GM13977 (cell line): ENCODE measurements at regions not wholly inside any gene's neighbourhood (a gene's known extent, or its start where the extent isn't known, plus 50 kb on each side); places are given as distances from the start of the nearest gene placed in this dataset.
A peak's percentile ranks its signal among the peaks of the same experiment; 100 is the strongest.

Experiments used
- DNase-seq: peaks from one replicate; pipeline ENCODE4 v3.0.0; 2012; ENCODE audit warnings: low spot score
- in situ Hi-C: fragments of 300-500 bp; cut with MboI; formaldehyde crosslinking; loops from one replicate; pipeline ENCODE4 v1.12.0; 2022; ENCODE audit warnings: low sequenced_read_pairs, low pct_unique_long_range_greater_than_20kb, mixed read lengths, inconsistent platforms; ENCODE audit not compliant: unreplicated experiment
- TF ChIP-seq, protein P1 (sequence below): IDR thresholded peaks from 2 replicates; pipeline ENCODE4 v1.5.1; 2012; ENCODE audit warnings: mild to moderate bottlenecking, control low read depth; ENCODE audit not compliant: insufficient read depth; ENCODE audit errors: extremely low read depth, missing control alignments

DNA sequence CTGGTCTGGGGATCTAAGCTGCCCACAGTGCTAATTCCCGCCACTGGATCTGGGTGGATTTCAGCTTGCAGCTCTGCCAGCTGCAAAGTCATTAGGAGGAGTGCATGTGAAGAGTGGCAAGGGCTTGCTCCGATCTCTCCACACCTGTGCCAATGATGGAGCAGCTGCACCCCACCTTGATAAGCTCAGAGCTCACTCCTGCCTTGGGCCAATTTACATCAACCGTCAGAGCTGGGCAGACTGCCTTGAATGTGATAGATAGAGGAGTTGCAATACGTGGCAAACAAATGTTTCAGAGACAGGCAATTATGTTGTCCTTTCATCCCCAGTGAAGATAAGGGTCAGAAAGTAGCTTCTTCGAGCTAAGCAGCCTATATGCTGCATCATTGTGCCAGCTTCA lies 379.9 kb downstream of the SH2D4B start:
- DNase-seq, result no peak
- in situ Hi-C loops, result no loop called here
- TF ChIP-seq, protein P1, sequence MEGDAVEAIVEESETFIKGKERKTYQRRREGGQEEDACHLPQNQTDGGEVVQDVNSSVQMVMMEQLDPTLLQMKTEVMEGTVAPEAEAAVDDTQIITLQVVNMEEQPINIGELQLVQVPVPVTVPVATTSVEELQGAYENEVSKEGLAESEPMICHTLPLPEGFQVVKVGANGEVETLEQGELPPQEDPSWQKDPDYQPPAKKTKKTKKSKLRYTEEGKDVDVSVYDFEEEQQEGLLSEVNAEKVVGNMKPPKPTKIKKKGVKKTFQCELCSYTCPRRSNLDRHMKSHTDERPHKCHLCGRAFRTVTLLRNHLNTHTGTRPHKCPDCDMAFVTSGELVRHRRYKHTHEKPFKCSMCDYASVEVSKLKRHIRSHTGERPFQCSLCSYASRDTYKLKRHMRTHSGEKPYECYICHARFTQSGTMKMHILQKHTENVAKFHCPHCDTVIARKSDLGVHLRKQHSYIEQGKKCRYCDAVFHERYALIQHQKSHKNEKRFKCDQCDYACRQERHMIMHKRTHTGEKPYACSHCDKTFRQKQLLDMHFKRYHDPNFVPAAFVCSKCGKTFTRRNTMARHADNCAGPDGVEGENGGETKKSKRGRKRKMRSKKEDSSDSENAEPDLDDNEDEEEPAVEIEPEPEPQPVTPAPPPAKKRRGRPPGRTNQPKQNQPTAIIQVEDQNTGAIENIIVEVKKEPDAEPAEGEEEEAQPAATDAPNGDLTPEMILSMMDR, result no peak

GRCh38 chr10:80921032-80921431 lies 383.3 kb downstream of the SH2D4B start:
- TF ChIP-seq, protein P1, result no peak
- in situ Hi-C loops, result no loop called here
- no peak for DNase-seq

DNA sequence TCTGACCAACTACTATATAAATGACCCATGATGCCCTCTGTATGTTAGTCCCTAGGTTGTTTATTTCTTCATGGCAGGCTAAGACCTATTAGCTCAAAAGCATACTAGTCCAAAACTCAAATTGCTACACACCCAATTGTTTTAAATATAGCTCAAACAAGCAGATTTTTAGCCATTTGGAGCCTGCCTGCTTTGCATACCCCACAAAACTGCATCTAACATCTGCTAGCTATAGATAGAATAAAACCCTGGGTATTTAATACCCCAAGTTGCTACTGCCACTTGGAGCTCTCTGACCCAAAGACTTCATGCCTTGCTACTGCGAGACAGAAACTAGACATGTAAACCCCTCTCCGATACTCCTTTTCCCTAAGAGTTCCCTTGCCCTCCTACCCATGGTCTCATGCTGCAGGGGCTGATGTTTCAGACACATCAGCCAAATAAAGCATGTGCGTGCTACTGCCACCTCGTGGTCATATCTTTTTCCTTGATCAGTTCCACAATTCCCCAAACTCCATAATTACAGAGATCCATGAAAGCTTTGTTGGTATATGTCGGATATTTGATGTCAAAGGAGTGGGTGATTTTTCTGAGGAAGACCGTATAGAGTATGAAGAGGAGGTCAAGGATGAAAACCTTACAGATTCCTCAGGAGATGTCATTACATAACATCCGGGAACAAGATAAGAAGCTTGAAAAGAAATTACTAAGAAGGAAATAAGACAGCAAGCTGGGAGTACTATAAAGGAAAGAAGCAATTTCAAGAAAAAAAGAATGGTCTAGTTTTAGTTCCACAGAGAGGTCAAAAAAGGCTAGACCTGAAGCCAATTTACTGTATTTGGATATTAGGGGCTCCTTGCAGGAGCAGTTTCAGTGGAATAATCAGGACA lies 386.6 kb downstream of the SH2D4B start:
- TF ChIP-seq, protein P1, result peak; percentile 60
- DNase-seq, result no peak
- in situ Hi-C loops, result no loop called here

GRCh38 chr10:80927419-80928078 lies 389.8 kb downstream of the SH2D4B start:
- TF ChIP-seq, protein P1, result no peak
- in situ Hi-C loops, result no loop called here
- no peak for DNase-seq

DNA sequence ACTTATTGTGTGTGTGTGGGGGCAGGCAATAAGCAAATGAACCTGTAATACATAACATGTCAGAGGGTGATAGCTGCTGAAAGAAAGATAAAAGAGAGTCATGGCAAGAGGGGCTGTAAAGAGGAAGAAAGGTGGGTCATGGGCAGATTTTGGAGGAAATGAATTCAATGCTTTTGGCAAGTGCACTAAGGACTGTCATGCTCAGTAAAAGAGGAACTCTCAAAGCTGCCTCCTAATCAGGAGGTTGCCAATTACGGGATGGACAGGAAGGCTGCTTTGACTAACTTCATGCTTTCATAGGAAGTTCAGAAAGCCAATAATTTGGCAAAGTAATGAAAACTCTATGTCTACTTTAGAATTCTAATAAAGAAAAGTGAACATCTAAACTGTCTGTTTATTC lies 401.2 kb downstream of the SH2D4B start:
- in situ Hi-C loops, result no loop called here
- TF ChIP-seq, protein P1, result no peak
- no peak for DNase-seq

GRCh38 chr10:80945264-80945880 lies 407.7 kb downstream of the SH2D4B start:
- TF ChIP-seq, protein P1, result peak; percentile 47
- in situ Hi-C loops, result no loop called here
- peak; percentile 12 for DNase-seq
